ENCODE measurements at regions not wholly inside any gene's neighbourhood (a gene's known extent, or its start where the extent isn't known, plus 50 kb on each side); places are given as distances from the start of the nearest gene placed in this dataset.

GRCh38 chr6:43930440-43931154 lies 160.6 kb downstream of the VEGFA start:
- TF ChIP-seq CTCF (conservative IDR thresholded peaks at IDR 0.05; ENCODE audit: low read length) (no peak), EZH2phosphoT487 (IDR thresholded peaks at IDR 0.05; ENCODE audit: borderline replicate concordance) (no peak)
- no peak overlapping the region for H2AFZ ChIP-seq (ENCODE audit: low read length)
- no peaks in the 10 kb centered on the region for H3F3A ChIP-seq (ENCODE audit: low read depth)
- H3K9me2 ChIP-seq (replicated peaks; ENCODE audit: low read depth, low read length): no peaks in the 10 kb centered on the region
- H3K4me3 ChIP-seq (ENCODE audit: low read length, poor library complexity, severe bottlenecking): no peak overlapping the region
- no peaks in the 10 kb centered on the region for H3K27me3 ChIP-seq (ENCODE audit: insufficient read depth, low read length, poor library complexity, severe bottlenecking)
- H3K4me2 ChIP-seq (ENCODE audit: low read depth, low read length, poor library complexity, severe bottlenecking): no peak overlapping the region
- H3K4me1 ChIP-seq (ENCODE audit: insufficient read depth, low read length, poor library complexity, severe bottlenecking): peaks cover 14% of the 10 kb centered on the region
- no peaks in the 10 kb centered on the region for H3K79me2 ChIP-seq (ENCODE audit: insufficient read depth, low read length)
- H4K20me1 ChIP-seq (ENCODE audit: insufficient read depth, low read length, poor library complexity, severe bottlenecking): no peaks in the 10 kb centered on the region
- H3K9me3 ChIP-seq (ENCODE audit: insufficient read depth, low read depth, low read length): no peaks in the 10 kb centered on the region
- no peaks in the 10 kb centered on the region for H3K36me3 ChIP-seq (ENCODE audit: insufficient read depth, low read length)
- H3K9ac ChIP-seq (ENCODE audit: low read depth, low read length, poor library complexity, severe bottlenecking): no peak overlapping the region

GRCh38 chr6:43929511-43929910 lies 159.5 kb downstream of the VEGFA start:
- no peak for TF ChIP-seq CTCF (conservative IDR thresholded peaks at IDR 0.05; ENCODE audit: low read length)
- no peak for TF ChIP-seq EZH2phosphoT487 (IDR thresholded peaks at IDR 0.05; ENCODE audit: borderline replicate concordance)
- H3K79me2 ChIP-seq (ENCODE audit: insufficient read depth, low read length): no peaks in the 10 kb centered on the region

GRCh38 chr6:43927532-43928210 lies 157.7 kb downstream of the VEGFA start:
- H2AFZ ChIP-seq (ENCODE audit: low read length): no peak overlapping the region
- no peak overlapping the region for H3K4me3 ChIP-seq (ENCODE audit: low read length, poor library complexity, severe bottlenecking)
- no peaks in the 10 kb centered on the region for H3F3A ChIP-seq (ENCODE audit: low read depth)
- no peaks in the 10 kb centered on the region for H3K9me3 ChIP-seq (ENCODE audit: insufficient read depth, low read depth, low read length)
- H3K79me2 ChIP-seq (ENCODE audit: insufficient read depth, low read length): no peaks in the 10 kb centered on the region
- TF ChIP-seq CTCF (conservative IDR thresholded peaks at IDR 0.05; ENCODE audit: low read length) (no peak), EZH2phosphoT487 (IDR thresholded peaks at IDR 0.05; ENCODE audit: borderline replicate concordance) (no peak)
- H3K27me3 ChIP-seq (ENCODE audit: insufficient read depth, low read length, poor library complexity, severe bottlenecking): no peaks in the 10 kb centered on the region
- no peak overlapping the region for H3K9ac ChIP-seq (ENCODE audit: low read depth, low read length, poor library complexity, severe bottlenecking)
- H3K9me2 ChIP-seq (replicated peaks; ENCODE audit: low read depth, low read length): no peaks in the 10 kb centered on the region
- H3K36me3 ChIP-seq (ENCODE audit: insufficient read depth, low read length): no peaks in the 10 kb centered on the region
- peaks cover 37% of the 10 kb centered on the region for H3K4me1 ChIP-seq (ENCODE audit: insufficient read depth, low read length, poor library complexity, severe bottlenecking)
- no peaks in the 10 kb centered on the region for H4K20me1 ChIP-seq (ENCODE audit: insufficient read depth, low read length, poor library complexity, severe bottlenecking)
- H3K4me2 ChIP-seq (ENCODE audit: low read depth, low read length, poor library complexity, severe bottlenecking): no peak overlapping the region

More at GRCh38 chr6:43929511-43929910, 159.5 kb downstream of the VEGFA start:
- Histone ChIP-seq H3K4me2 (ENCODE audit: low read depth, low read length, poor library complexity, severe bottlenecking) (no peak overlapping the region), H2AFZ (ENCODE audit: low read length) (no peak overlapping the region), H3K9ac (ENCODE audit: low read depth, low read length, poor library complexity, severe bottlenecking) (no peak overlapping the region), H3K9me2 (replicated peaks; ENCODE audit: low read depth, low read length) (no peaks in the 10 kb centered on the region), H3F3A (ENCODE audit: low read depth) (no peaks in the 10 kb centered on the region), H3K9me3 (ENCODE audit: insufficient read depth, low read depth, low read length) (no peaks in the 10 kb centered on the region), H3K4me1 (ENCODE audit: insufficient read depth, low read length, poor library complexity, severe bottlenecking) (peaks cover 20% of the 10 kb centered on the region), H3K36me3 (ENCODE audit: insufficient read depth, low read length) (no peaks in the 10 kb centered on the region), H3K4me3 (ENCODE audit: low read length, poor library complexity, severe bottlenecking) (no peak overlapping the region), H4K20me1 (ENCODE audit: insufficient read depth, low read length, poor library complexity, severe bottlenecking) (no peaks in the 10 kb centered on the region), H3K27me3 (ENCODE audit: insufficient read depth, low read length, poor library complexity, severe bottlenecking) (no peaks in the 10 kb centered on the region)
